ENCODE measurements at regions not wholly inside any gene's neighbourhood (a gene's known extent, or its start where the extent isn't known, plus 50 kb on each side); places are given as distances from the start of the nearest gene placed in this dataset.

DNA sequence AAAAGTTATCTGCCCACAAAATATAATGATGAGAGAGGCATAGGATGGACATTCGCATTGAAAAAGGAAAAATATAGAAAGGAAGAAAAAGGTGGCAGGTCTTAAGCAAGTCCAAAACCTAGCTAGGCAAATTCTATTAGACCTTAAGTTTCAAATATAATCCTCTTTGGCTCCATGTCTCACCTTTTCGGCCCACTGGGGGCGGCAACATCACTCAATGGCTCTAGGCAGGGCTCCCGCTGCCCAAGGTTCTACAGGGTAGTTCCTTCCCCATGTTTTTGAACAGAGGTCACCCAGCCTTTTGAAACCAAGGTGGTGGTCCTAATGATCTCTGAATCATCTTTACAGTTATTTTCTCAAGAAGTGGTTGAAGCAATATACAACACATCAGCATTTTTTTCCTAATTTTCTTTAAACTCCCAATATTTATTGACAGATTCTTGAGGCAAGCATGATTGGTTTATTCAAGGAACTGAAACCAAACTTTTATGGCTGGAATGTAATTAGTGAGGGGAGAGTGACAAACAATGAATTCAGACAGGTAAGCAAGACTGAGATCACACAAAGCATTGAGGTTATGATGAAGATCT is 309.4 kb downstream of the ANTXR2 start:
- no peaks in the 10 kb centered on the region for H3K27me3 ChIP-seq (replicated peaks; ENCODE audit: control insufficient read depth, insufficient read depth, low read length)
- no peaks in the 10 kb centered on the region for H3K36me3 ChIP-seq (ENCODE audit: control insufficient read depth, insufficient read depth, low read length)
- DNase-seq (ENCODE audit: extremely low read depth, insufficient read length), result no peak
- H3K4me3 ChIP-seq (replicated peaks; ENCODE audit: low read depth, low read length), result no peak overlapping the region
- TF ChIP-seq, protein P1, sequence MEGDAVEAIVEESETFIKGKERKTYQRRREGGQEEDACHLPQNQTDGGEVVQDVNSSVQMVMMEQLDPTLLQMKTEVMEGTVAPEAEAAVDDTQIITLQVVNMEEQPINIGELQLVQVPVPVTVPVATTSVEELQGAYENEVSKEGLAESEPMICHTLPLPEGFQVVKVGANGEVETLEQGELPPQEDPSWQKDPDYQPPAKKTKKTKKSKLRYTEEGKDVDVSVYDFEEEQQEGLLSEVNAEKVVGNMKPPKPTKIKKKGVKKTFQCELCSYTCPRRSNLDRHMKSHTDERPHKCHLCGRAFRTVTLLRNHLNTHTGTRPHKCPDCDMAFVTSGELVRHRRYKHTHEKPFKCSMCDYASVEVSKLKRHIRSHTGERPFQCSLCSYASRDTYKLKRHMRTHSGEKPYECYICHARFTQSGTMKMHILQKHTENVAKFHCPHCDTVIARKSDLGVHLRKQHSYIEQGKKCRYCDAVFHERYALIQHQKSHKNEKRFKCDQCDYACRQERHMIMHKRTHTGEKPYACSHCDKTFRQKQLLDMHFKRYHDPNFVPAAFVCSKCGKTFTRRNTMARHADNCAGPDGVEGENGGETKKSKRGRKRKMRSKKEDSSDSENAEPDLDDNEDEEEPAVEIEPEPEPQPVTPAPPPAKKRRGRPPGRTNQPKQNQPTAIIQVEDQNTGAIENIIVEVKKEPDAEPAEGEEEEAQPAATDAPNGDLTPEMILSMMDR (IDR thresholded peaks at IDR 0.05; ENCODE audit: insufficient read depth, low read length, poor library complexity, severe bottlenecking), result peak; percentile 1

DNA sequence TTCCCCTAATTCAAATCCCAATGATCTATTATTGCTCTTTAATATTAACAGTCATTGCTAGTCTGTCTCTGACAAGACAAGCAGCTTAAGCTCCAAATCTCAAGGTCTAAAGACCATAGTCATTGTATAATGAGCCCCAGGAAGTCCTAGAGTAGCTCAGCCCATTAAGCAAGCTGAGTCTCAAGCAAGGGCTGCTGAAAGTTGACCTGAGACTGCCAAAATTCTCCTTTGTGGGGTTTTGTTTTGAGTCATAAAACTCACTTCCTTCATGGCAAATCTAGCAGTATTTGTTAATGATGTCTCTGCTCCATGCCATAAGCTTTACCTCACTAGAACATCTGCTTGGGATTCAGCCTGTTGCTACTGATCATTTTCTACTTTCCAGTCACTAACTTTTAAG is 313.2 kb downstream of the ANTXR2 start:
- TF ChIP-seq, protein P1 (IDR thresholded peaks at IDR 0.05; ENCODE audit: insufficient read depth, low read length, poor library complexity, severe bottlenecking), result no peak
- Histone ChIP-seq H3K4me3 (replicated peaks; ENCODE audit: low read depth, low read length) (no peak overlapping the region), H3K27me3 (replicated peaks; ENCODE audit: control insufficient read depth, insufficient read depth, low read length) (no peaks in the 10 kb centered on the region), H3K36me3 (ENCODE audit: control insufficient read depth, insufficient read depth, low read length) (no peaks in the 10 kb centered on the region)
- peak; percentile 9 for DNase-seq (ENCODE audit: extremely low read depth, insufficient read length)

DNA sequence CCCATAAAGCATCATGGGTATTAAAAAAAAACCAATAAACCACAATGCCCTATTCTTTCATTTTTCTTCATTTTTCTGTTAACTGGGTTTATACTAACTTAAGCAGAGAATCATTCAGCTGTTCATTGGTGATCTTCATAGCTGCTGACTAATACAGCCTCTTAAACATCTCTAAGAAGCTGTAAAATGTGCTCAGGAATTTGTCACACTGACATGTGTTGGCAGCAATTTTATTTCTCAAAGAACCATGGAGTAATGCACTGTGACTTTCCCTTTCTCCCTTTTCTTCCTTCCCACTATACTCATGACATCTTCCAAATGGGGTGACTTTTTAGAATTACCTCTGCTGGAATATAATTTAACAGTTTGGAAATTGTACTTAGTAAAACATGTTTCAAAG is 315.4 kb downstream of the ANTXR2 start:
- Histone ChIP-seq H3K27me3 (replicated peaks; ENCODE audit: control insufficient read depth, insufficient read depth, low read length) (no peaks in the 10 kb centered on the region), H3K36me3 (ENCODE audit: control insufficient read depth, insufficient read depth, low read length) (no peaks in the 10 kb centered on the region), H3K4me3 (replicated peaks; ENCODE audit: low read depth, low read length) (no peak overlapping the region)
- DNase-seq (ENCODE audit: extremely low read depth, insufficient read length), result no peak
- TF ChIP-seq, protein P1 (IDR thresholded peaks at IDR 0.05; ENCODE audit: insufficient read depth, low read length, poor library complexity, severe bottlenecking), result no peak

DNA sequence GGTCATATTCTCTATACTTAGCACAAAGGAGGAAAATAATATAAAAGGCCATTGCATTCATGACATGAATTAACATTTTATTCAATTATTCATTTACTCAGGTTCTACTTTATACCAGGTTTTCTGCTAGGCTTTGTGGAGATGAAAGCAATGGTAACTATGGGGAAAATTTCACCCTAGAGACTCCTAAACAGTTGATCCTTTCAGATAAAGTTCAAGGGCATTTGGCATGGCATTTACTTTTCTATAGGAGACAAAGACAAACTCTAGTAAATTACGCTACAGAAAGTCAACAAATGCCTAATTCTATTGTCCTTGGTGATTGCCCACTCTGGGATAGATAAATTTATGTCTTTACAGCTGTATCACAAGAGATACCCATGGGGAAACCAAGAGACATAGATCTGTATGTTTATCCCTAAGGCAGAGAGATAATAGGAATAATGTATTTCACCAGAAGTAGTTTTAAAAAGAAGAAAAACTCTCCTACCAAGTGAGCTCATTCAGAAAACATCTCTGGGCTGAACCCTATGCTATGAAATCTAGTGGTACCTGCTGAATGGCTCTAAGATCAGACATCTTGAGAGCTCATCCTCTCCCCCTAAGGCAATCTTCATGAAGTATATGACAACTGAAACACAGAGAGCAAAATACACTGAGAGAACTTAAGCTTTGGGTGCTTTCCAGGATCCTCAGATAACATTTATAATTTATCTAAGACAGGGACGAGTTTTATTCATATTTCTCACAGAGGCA is 316.7 kb downstream of the ANTXR2 start:
- TF ChIP-seq, protein P1 (IDR thresholded peaks at IDR 0.05; ENCODE audit: insufficient read depth, low read length, poor library complexity, severe bottlenecking), result no peak
- DNase-seq (ENCODE audit: extremely low read depth, insufficient read length), result no peak
- H3K27me3 ChIP-seq (replicated peaks; ENCODE audit: control insufficient read depth, insufficient read depth, low read length), result no peaks in the 10 kb centered on the region
- no peaks in the 10 kb centered on the region for H3K36me3 ChIP-seq (ENCODE audit: control insufficient read depth, insufficient read depth, low read length)
- H3K4me3 ChIP-seq (replicated peaks; ENCODE audit: low read depth, low read length), result no peak overlapping the region

DNA sequence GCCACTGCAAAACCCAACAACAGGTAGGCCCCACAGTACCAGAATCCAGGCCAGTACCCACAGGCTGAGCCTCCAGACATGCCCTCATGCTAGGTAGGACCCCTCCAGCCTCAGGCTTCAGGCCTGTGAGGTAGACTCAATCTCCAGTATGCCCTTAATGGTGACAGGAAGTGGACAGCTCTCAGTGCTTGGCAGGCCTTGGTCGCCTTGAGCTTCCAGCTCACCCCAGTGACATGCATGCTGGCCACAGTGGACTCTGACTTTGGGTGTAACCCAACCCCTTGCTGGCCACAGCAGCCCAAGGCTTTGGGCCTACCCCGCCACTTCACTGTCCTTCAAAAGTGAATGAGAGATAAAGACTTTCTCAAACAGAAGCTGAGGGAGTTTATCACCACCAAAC is 324.2 kb downstream of the ANTXR2 start:
- TF ChIP-seq, protein P1 (IDR thresholded peaks at IDR 0.05; ENCODE audit: insufficient read depth, low read length, poor library complexity, severe bottlenecking), result no peak
- Histone ChIP-seq H3K4me3 (replicated peaks; ENCODE audit: low read depth, low read length) (no peak overlapping the region), H3K27me3 (replicated peaks; ENCODE audit: control insufficient read depth, insufficient read depth, low read length) (no peaks in the 10 kb centered on the region), H3K36me3 (ENCODE audit: control insufficient read depth, insufficient read depth, low read length) (no peaks in the 10 kb centered on the region)
- no peak for DNase-seq (ENCODE audit: extremely low read depth, insufficient read length)

Data from GM06990 (cell line).